Activated T-cell treated with anti-CD3 and anti-CD28 coated beads, Interleukin-2, amount 50 U/mL, for 4 hours (primary cell): ENCODE measurements at regions not wholly inside any gene's neighbourhood (a gene's known extent, or its start where the extent isn't known, plus 50 kb on each side); places are given as distances from the start of the nearest gene placed in this dataset.
"Not testable (repeated sequence)": the region's sequence is repeated elsewhere in the genome, so short reads cannot be mapped to it uniquely, and the experiment has no call there.

Experiments used
- ATAC-seq, 2 donors: fragments of 200-7000 bp; cut with Tn5 transposase; one replicate each; pipeline ENCODE4 v1.10.0; 2021
- DNase-seq: peaks from one replicate; pipeline ENCODE4 v3.0.0-alpha.2; 2020
- H3K27me3 Mint-ChIP-seq: one replicate; pipeline ENCODE4 v1.8.0; 2021; ENCODE audit warnings: low read depth, mixed read lengths
- H3K36me3 Mint-ChIP-seq: one replicate; pipeline ENCODE4 v1.8.0; 2022; ENCODE audit warnings: mixed read lengths; ENCODE audit not compliant: insufficient read depth
- H3K4me1 Mint-ChIP-seq: one replicate; pipeline ENCODE4 v1.8.0; 2021; ENCODE audit warnings: low read depth, mixed read lengths
- H3K4me3 Mint-ChIP-seq: one replicate; pipeline ENCODE4 v1.8.0; 2021; ENCODE audit warnings: mild to moderate bottlenecking, moderate library complexity, mixed read lengths
- H3K9me3 Mint-ChIP-seq: one replicate; pipeline ENCODE4 v1.8.0; 2021; ENCODE audit warnings: mixed read lengths

DNA sequence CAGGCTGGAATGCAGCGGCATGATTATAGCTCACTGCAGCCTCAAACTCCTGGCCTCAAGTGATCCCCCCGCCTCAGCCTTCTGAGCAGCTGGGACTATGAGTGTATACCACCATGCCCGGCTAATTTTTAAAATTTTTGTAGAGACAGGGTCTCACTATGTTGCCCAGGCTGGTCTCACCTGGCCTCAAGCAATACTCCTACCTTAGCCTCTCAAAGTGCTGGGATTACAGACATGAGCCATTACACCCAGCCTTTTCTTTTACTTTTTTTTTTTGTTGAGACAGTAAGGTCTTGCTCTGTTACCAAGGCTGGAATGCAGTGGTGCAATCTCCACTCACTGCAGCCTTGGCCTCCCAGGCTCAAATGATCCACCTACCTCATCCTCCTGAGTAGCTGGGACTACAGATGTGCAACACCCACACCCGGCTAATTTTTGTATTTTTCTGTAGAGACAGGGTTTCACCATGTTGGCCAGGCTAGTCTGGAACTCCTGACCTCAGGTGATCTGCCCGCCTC, 155.5 kb downstream of the IGLL1 start:
- H3K36me3 Mint-ChIP-seq, DNase-seq, ATAC-seq, H3K4me1 Mint-ChIP-seq, H3K27me3 Mint-ChIP-seq, H3K4me3 Mint-ChIP-seq: not testable (repeated sequence)
- peaks cover 11% of the 10 kb centered on the region for H3K9me3 Mint-ChIP-seq

DNA sequence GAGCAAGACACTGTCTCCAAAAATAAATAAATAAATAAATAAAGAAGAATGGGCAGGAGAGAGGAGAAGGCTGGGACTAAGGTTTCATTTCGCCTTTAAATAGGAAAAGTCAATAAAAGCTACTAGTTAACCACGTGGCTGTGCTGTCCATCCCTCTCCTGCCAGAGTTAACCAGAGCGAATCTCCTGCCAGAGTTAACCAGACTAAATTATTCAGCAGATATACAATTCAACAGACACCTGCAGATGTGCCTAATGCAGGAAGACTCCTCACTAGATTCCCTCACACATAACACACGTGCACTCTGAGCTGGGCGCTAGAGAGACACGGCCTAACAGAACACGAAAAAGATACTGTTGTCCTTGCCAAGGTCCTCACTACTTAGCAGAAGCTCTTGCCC, 156.1 kb downstream of the IGLL1 start:
- Mint-ChIP-seq H3K27me3 (no peaks in the 10 kb centered on the region), H3K4me1 (no peaks in the 10 kb centered on the region), H3K9me3 (peaks cover 8% of the 10 kb centered on the region), H3K36me3 (peaks cover 2% of the 10 kb centered on the region), H3K4me3 (no peak overlapping the region)
- ATAC-seq (no peak), DNase-seq (no peak)

DNA sequence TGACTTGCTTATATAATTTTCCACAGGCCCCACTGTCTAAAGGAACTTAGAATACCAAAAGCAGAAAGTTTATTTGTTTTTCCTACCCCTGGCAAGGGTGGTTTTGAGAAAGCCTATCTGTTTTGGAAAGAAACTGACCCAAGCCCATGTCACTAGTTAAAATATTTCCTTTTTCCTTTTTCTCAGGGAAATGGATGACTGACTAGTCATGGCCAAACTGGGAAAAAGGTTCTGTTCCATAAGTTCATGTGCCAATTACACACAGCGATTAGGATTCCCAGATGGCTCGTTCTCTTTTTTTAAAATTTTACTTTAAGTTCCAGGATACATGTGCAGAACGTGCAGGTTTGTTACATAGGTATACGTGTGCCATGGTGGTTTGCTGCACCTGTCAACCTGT, 157.8 kb downstream of the IGLL1 start:
- H3K36me3 Mint-ChIP-seq, H3K4me3 Mint-ChIP-seq, ATAC-seq, H3K9me3 Mint-ChIP-seq, H3K27me3 Mint-ChIP-seq, DNase-seq, H3K4me1 Mint-ChIP-seq: not testable (repeated sequence)

DNA sequence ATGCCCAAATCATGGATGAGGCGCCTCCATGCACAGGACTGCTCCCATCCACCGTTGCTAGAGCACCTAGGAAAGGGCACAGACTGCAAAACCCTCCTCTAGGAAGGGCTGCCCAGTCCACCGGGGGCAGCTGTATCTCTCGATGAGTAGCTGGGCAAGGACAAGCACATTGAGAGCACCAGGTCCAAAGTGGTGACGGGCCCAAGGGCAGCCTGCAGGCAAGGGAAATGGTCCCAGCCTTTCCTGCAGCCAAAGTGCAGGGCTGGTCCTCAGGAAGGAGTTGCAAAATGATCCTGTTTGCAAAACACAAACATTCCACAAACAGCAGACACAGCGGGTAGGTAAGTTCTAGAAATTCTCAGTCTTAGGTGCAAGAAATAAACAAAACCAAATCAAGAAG, 158.8 kb downstream of the IGLL1 start:
- DNase-seq, H3K9me3 Mint-ChIP-seq, ATAC-seq, H3K4me1 Mint-ChIP-seq, H3K27me3 Mint-ChIP-seq, H3K4me3 Mint-ChIP-seq, H3K36me3 Mint-ChIP-seq: not testable (repeated sequence)

DNA sequence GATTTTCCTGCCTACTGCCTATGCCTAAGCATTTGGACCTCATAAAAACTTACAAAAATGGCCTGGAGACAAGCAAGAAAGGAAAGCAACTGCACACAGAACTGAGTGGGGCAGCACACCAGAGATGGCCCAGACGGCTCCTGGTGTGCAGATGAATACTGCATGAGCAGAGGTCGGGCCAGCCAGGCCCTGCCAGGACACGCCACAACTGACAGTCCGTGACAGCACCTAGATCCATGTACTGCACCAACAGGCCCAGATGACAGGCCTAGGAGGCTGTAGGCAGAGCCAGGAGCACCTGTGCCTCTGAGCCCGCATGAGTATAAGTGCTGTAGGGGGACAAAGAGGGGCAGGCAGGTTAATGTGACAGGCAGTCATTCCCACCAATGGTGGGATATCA, 160.2 kb downstream of the IGLL1 start:
- DNase-seq (no peak), ATAC-seq (no peak)
- Mint-ChIP-seq H3K4me3 (no peak overlapping the region), H3K4me1 (no peaks in the 10 kb centered on the region), H3K27me3 (peaks cover 9% of the 10 kb centered on the region), H3K36me3 (no peaks in the 10 kb centered on the region), H3K9me3 (no peaks in the 10 kb centered on the region)

DNA sequence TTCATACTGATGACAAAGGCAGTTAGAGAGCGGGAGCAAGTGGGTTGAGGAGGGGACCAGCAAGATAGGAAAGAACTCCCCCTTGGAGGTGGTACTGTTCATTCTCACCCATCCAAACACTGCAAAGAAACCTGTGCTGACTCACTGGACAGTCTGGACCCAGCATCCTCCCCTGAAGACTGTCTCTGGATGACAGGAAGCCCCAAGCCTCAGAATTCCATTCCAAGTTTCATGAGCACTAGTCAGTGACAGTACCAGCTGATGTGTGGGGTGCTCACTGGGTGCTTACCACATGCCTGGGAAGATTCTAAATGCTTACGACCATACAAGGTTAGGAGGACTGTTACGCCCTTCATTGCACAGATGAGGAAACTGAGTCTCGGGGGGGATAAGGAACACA, 160.9 kb downstream of the IGLL1 start:
- DNase-seq (no peak), ATAC-seq (no peak)
- peaks cover 9% of the 10 kb centered on the region for H3K27me3 Mint-ChIP-seq
- no peak overlapping the region for H3K4me3 Mint-ChIP-seq
- H3K4me1 Mint-ChIP-seq = no peaks in the 10 kb centered on the region
- no peaks in the 10 kb centered on the region for H3K36me3 Mint-ChIP-seq
- H3K9me3 Mint-ChIP-seq = no peaks in the 10 kb centered on the region

DNA sequence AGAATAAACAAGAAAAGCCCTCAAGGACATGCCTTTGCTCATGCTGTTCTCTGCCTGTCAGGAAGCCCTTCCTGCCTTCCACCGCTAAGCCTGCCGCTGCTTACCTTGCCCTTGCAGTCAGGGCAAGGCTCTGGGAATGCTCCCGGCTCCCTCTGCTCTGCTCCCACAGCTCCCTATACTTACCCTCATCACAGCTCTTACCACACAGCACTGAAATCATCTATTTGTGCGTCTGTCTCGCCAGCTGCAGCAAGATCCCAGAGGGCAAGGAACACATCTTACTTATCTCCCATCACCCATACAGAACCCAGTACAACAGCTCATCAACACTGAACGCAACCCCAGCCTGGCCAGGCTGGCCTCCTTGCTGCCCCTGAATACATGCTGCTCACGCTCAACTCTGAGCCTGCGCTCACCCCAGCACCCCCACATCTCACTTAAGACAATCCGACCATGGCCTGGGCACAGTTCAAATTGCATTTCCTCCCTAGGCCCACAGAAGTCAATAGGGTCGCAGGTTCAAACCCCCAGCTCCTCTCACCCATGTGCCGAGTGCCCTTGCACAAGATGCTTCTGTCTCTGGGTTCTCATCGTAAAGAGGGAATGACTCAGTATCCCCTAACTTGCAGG, 161.8 kb downstream of the IGLL1 start:
- no peak for ATAC-seq
- H3K4me1 Mint-ChIP-seq = no peaks in the 10 kb centered on the region

DNA sequence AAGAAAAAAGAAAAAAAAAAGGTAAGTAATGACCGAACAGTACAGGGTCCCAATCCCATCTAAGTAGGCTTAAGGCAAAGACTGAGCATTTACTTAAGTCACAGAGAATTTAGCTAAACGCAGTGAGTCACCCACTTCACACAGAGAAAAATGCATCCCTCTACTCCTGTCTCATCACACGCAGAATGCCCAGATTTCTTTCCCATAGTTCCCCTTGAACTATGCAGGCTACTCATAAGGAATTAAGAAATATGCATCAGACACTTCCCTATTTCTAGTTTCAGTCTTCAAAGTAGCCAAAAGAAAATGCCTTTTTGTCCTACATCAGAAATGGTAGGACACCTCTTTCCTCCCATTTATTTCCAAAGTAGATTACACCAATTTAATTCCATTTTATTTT, 162.8 kb downstream of the IGLL1 start:
- not testable (repeated sequence) for H3K36me3 Mint-ChIP-seq, H3K27me3 Mint-ChIP-seq, H3K4me3 Mint-ChIP-seq, H3K9me3 Mint-ChIP-seq, ATAC-seq, DNase-seq, H3K4me1 Mint-ChIP-seq

More for the DNA sequence above, 161.8 kb downstream of the IGLL1 start:
- Mint-ChIP-seq H3K36me3 (no peaks in the 10 kb centered on the region), H3K4me3 (no peak overlapping the region), H3K9me3 (no peaks in the 10 kb centered on the region), H3K27me3 (peaks cover 9% of the 10 kb centered on the region)
- no peak for DNase-seq

DNA sequence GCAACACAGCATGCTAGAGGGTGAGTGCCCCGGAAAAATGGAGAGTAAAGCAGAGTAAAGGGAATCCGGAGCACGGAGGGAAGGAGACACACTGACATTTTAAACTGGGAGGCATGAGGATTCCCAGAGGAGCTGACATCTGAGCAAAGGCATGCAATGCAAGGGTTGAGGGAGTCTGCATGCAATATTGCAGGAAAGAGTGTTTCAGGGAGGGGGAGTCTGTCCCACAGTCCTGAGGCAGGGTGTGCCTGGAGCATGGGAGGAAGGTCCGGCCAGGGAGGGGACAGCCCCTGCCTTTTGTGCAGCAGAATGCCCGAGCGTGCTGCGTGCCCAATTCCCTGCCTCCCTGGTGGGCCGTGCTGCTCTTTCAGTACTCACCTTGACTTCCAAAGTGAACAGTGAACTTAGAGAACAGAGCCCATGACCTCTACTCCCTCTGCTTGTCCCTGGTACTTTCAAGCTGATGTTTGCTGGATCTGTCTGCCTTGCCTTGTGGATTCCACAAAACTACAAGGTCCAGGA, 163.9 kb downstream of the IGLL1 start:
- H3K9me3 Mint-ChIP-seq, H3K4me1 Mint-ChIP-seq, H3K4me3 Mint-ChIP-seq, H3K36me3 Mint-ChIP-seq, ATAC-seq, H3K27me3 Mint-ChIP-seq, DNase-seq: not testable (repeated sequence)

DNA sequence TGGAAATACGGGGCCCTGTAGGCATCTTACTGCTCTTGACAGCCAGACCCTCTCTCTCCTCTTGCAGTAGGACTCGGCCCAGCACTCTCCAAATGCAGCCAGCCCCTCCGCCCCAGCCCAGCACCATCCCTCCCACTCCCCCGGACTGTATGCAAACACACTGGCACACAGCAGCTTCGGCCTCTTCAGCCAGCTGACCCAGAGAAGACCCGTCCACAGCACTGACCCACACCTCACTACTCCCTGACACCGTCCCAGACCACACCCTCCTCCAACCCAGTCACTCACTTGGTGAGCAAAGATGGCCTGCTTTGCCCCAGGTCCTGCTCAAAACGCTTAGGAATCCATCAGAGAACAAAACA, 164.6 kb downstream of the IGLL1 start:
- Mint-ChIP-seq H3K4me1 (peaks cover 11% of the 10 kb centered on the region), H3K4me3 (no peak overlapping the region), H3K27me3 (peaks cover 9% of the 10 kb centered on the region), H3K36me3 (no peaks in the 10 kb centered on the region), H3K9me3 (no peaks in the 10 kb centered on the region)
- DNase-seq (no peak), ATAC-seq (no peak)

DNA sequence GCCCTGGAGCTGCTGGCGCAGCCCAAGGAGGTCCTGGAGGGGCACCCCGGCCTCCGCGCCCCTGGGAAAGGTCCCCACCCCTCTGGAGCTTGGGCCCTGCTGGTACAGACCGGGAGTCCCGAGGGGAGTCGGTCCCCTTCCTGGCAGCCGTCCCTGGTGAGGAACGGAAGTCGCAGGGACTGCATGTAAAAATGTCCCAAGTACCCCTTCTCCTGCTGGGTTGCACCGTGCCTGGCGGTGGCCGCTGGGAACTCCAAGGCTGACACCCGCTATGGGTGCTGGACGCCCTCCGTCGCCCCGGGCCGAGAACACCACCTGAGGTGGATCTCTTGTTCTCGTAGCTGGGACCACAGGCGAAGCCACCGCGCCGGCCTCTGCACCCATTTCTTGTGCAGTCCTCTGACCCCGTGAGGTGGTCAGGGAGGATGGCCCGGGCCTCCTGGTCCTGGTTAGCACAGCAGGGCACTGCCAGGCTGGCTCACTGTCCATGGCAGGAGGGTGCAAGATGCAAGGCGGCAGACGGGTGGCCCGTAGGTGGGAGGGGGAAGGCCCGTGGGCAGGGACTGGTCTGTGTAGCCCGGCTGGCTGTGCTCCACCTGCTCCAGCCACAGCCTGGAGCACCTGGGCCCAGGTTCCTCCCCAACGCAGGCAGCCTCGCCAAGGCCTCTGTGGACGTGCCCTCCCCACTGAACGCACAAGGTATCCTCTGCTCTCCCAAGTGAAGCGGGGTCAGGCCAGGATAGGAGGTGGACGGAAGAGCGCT, 165.2 kb downstream of the IGLL1 start:
- DNase-seq (no peak), ATAC-seq (no peak)
- Mint-ChIP-seq H3K27me3 (peaks cover 9% of the 10 kb centered on the region), H3K4me3 (no peak overlapping the region), H3K4me1 (peaks cover 11% of the 10 kb centered on the region), H3K36me3 (no peaks in the 10 kb centered on the region), H3K9me3 (no peaks in the 10 kb centered on the region)

DNA sequence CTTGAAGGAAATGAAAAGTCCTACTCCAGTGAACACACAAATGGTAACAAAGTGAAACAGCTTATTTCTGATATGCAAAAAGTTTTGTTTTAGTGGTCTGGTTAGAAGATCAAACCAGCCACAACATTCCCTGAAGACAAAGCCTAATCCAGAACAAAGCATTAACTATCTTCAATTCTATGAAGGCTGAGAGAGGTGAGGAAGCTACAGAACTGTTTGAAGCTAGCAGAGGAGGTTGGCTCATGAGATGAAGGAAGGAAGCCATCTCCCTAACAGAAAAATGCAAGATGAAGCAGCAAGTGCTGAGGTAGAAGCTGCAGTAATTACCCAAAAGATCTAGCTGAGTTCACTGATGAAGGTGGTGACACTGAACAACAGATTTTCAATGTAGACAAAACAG, 168.4 kb downstream of the IGLL1 start:
- no peak for ATAC-seq
- H3K4me1 Mint-ChIP-seq = peaks cover 11% of the 10 kb centered on the region
- H3K4me3 Mint-ChIP-seq = no peak overlapping the region

DNA sequence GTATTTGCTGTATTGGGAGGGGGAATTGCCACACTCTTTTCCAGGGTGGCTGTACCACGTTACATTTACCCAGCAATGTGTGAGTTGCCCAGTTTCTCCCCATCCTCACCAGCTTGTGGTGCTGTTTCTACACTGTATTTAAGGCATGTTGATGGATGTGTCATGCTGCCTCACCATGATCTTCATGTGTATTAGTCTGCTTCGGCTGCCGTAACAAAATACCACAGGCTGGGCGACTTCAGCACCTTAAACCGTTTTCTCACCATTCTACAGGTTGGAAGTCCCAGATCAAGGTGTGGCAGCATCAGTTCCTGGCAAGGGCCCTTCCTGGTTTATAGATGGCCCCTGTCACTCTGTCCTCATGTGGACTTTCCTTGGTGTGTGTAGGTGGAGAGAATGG, 169.7 kb downstream of the IGLL1 start:
- ATAC-seq (no peak), DNase-seq (no peak)
- Mint-ChIP-seq H3K4me1 (peaks cover 11% of the 10 kb centered on the region), H3K9me3 (no peaks in the 10 kb centered on the region), H3K4me3 (no peak overlapping the region), H3K27me3 (no peaks in the 10 kb centered on the region), H3K36me3 (no peaks in the 10 kb centered on the region)

More for the DNA sequence above, 168.4 kb downstream of the IGLL1 start:
- Mint-ChIP-seq H3K36me3 (no peaks in the 10 kb centered on the region), H3K9me3 (no peaks in the 10 kb centered on the region), H3K27me3 (peaks cover 2% of the 10 kb centered on the region)
- no peak for DNase-seq

DNA sequence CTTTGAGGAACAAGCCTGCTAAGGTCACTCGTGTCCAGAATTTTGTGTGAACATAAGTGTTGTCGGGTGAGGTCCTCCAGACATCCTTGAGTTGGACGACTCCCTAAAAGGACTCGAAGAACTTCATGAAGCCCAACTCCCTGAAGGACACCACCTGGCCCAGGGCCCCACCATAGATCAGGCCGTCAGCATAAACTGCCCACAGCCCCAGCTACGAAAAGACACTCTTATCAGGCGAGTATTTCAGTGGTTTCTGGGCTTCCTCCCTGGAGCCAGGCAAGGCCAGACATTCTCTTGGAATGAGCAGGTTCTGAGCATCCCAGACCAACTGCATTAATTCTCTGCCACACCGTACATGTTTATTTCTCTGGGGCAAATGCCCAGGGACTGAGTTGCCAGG, 170.1 kb downstream of the IGLL1 start:
- no peaks in the 10 kb centered on the region for H3K9me3 Mint-ChIP-seq
- no peak for ATAC-seq

DNA sequence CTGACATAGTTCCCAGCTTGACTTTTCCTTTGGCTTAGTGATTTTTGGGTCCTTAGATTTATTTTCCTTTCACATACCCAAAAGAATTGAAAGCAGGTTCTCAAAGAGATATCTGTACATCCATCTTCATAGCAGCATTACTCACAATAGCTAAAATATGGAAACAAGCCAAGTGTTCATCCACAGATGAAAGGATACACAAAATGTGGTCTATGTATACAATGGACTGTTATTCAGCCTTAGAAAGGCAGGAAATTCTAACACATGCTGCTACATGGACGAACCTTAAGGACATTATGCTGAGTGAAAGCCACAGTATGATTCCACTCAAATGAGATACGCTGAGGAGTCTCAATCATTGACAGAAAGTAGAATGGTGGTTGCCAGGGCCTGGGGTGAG, 171.8 kb downstream of the IGLL1 start:
- peaks cover 11% of the 10 kb centered on the region for H3K4me1 Mint-ChIP-seq
- H3K4me3 Mint-ChIP-seq = no peak overlapping the region
- no peaks in the 10 kb centered on the region for H3K9me3 Mint-ChIP-seq
- DNase-seq (no peak), ATAC-seq (no peak)
- peaks cover 3% of the 10 kb centered on the region for H3K27me3 Mint-ChIP-seq
- H3K36me3 Mint-ChIP-seq = no peaks in the 10 kb centered on the region

More for the DNA sequence above, 170.1 kb downstream of the IGLL1 start:
- no peak for DNase-seq
- H3K4me1 Mint-ChIP-seq = peaks cover 11% of the 10 kb centered on the region
- no peaks in the 10 kb centered on the region for H3K36me3 Mint-ChIP-seq
- H3K4me3 Mint-ChIP-seq = no peak overlapping the region
- H3K27me3 Mint-ChIP-seq = no peaks in the 10 kb centered on the region
